Non-pigmented ciliary epithelial cell (primary cell): ENCODE measurements at regions not wholly inside any gene's neighbourhood (a gene's known extent, or its start where the extent isn't known, plus 50 kb on each side); places are given as distances from the start of the nearest gene placed in this dataset.
A peak's percentile ranks its signal among the peaks of the same experiment; 100 is the strongest.

Source experiments
- DNase-seq: peaks from one replicate; pipeline ENCODE4 v3.0.0-alpha.2; 2010; ENCODE audit warnings: low read depth

- DNase-seq = no peak
Observed at GRCh38 chr12:91968076-91968776, 177.4 kb downstream of the BTG1 start.

- DNase-seq = no peak
Observed at GRCh38 chr12:91967590-91967989, 178.1 kb downstream of the BTG1 start.

GRCh38 chr12:91965781-91966180, 179.9 kb downstream of the BTG1 start:
- DNase-seq = no peak

- no peak for DNase-seq
Observed at GRCh38 chr12:91964501-91964900, 181.1 kb downstream of the BTG1 start.

GRCh38 chr12:91959220-91959619, 186.4 kb downstream of the BTG1 start:
- DNase-seq = no peak

- peak; percentile 81 for DNase-seq
Observed at GRCh38 chr12:91958816-91959215, 186.8 kb downstream of the BTG1 start.

GRCh38 chr12:91954747-91955146, 190.9 kb downstream of the BTG1 start:
- no peak for DNase-seq

GRCh38 chr12:91954326-91954725, 191.3 kb downstream of the BTG1 start:
- DNase-seq = no peak

- no peak for DNase-seq
Observed at GRCh38 chr12:91952916-91953315, 192.7 kb downstream of the BTG1 start.

GRCh38 chr12:91951571-91951970, 194.1 kb downstream of the BTG1 start:
- no peak for DNase-seq

GRCh38 chr12:91948504-91948903, 197.1 kb downstream of the BTG1 start:
- no peak for DNase-seq

- no peak for DNase-seq
Observed at GRCh38 chr12:91947459-91947858, 198.2 kb downstream of the BTG1 start.

GRCh38 chr12:91944637-91945036, 201.0 kb downstream of the BTG1 start:
- no peak for DNase-seq

GRCh38 chr12:91940826-91941570, 204.6 kb downstream of the BTG1 start:
- no peak for DNase-seq

- no peak for DNase-seq
Observed at GRCh38 chr12:91940322-91940721, 205.3 kb downstream of the BTG1 start.

GRCh38 chr12:91937706-91938105, 207.9 kb downstream of the BTG1 start:
- no peak for DNase-seq

GRCh38 chr12:91937009-91937408, 208.6 kb downstream of the BTG1 start:
- no peak for DNase-seq

- DNase-seq = no peak
Observed at GRCh38 chr12:91935296-91935695, 210.3 kb downstream of the BTG1 start.

- no peak for DNase-seq
Observed at GRCh38 chr12:91931111-91931510, 214.5 kb downstream of the BTG1 start.

- no peak for DNase-seq
Observed at GRCh38 chr12:91928501-91928900, 217.1 kb downstream of the BTG1 start.

GRCh38 chr12:91926848-91927247, 218.8 kb downstream of the BTG1 start:
- DNase-seq = peak; percentile 48

- no peak for DNase-seq
Observed at GRCh38 chr12:91924827-91925226, 220.8 kb downstream of the BTG1 start.

- no peak for DNase-seq
Observed at GRCh38 chr12:91923864-91924263, 221.8 kb downstream of the BTG1 start.

- no peak for DNase-seq
Observed at GRCh38 chr12:91922674-91923073, 223.0 kb downstream of the BTG1 start.
